GM12878 (cell line): ENCODE measurements at regions not wholly inside any gene's neighbourhood (a gene's known extent, or its start where the extent isn't known, plus 50 kb on each side); places are given as distances from the start of the nearest gene placed in this dataset.

Experiments used
- EED ChIP-seq: sonication (generic); IDR thresholded peaks from 2 replicates; pipeline ENCODE4 v1.6.1; 2016; ENCODE audit warnings: antibody characterized with exemption, low read depth
- PBX3 ChIP-seq: IDR thresholded peaks from 2 replicates; pipeline ENCODE4 v1.6.1; 2011; ENCODE audit warnings: mild to moderate bottlenecking, low read depth, low read length, moderate library complexity; ENCODE audit not compliant: insufficient replicate concordance
- POLR2A ChIP-seq: IDR thresholded peaks from 2 replicates; pipeline ENCODE4 v1.6.1; 2011; ENCODE audit warnings: low read depth, mild to moderate bottlenecking, low read length
- TF ChIP-seq, protein P1 (sequence below): IDR thresholded peaks from 2 replicates; pipeline ENCODE4 v1.6.1; 2012; ENCODE audit warnings: low read depth, low read length, improper control_type of control experiment
- TF ChIP-seq, protein P2 (sequence below), 3 experiments: IDR thresholded peaks in 2 of 3; conservative IDR thresholded peaks in 1 of 3; 2 replicates each; pipeline ENCODE4 v1.5.1; 2011; ENCODE audit warnings: low read depth in 3 of 3, low read length in 3 of 3, mild to moderate bottlenecking in 3 of 3, control low read depth in 2 of 3, moderate library complexity in 2 of 3, inconsistent platforms in 1 of 3, mixed read lengths in 1 of 3; ENCODE audit not compliant: control insufficient read depth in 2 of 3, insufficient read depth in 1 of 3; ENCODE audit errors: extremely low read depth in 1 of 3

DNA sequence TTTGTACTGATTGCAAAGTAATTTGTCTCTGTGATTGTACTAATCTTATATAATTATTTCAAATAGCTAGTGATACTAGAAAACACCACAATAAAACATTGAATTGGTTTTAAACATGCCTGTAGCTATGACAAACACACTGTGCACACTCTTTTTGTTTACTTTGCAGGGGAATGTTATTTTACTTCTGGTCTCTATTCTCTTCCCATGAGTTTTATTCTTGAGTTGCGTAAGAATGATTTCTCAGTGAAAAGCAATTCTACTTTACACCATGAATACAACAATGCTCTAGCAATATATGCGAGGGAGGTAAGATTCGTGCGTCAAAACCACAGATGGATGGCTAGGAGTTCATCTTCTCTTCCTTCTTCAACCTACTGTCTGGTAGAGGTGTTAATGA lies 68.4 kb upstream of the PHACTR1 start:
- TF ChIP-seq, protein P1, sequence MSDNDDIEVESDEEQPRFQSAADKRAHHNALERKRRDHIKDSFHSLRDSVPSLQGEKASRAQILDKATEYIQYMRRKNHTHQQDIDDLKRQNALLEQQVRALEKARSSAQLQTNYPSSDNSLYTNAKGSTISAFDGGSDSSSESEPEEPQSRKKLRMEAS, result no peak
- TF ChIP-seq POLR2A, result no peak
- TF ChIP-seq, protein P2, sequence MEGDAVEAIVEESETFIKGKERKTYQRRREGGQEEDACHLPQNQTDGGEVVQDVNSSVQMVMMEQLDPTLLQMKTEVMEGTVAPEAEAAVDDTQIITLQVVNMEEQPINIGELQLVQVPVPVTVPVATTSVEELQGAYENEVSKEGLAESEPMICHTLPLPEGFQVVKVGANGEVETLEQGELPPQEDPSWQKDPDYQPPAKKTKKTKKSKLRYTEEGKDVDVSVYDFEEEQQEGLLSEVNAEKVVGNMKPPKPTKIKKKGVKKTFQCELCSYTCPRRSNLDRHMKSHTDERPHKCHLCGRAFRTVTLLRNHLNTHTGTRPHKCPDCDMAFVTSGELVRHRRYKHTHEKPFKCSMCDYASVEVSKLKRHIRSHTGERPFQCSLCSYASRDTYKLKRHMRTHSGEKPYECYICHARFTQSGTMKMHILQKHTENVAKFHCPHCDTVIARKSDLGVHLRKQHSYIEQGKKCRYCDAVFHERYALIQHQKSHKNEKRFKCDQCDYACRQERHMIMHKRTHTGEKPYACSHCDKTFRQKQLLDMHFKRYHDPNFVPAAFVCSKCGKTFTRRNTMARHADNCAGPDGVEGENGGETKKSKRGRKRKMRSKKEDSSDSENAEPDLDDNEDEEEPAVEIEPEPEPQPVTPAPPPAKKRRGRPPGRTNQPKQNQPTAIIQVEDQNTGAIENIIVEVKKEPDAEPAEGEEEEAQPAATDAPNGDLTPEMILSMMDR (IDR thresholded peaks at IDR 0.05 in 2 of 3, conservative IDR thresholded peaks at IDR 0.05 in 1 of 3; ENCODE audit: control insufficient read depth in 2 of 3, extremely low read depth in 1 of 3, insufficient read depth in 1 of 3, low read depth in 3 of 3, low read length in 3 of 3), result no peak
- TF ChIP-seq PBX3, result no peak
- no peak for TF ChIP-seq EED
